Fibroblast of skin of abdomen (primary cell): ENCODE measurements at regions not wholly inside any gene's neighbourhood (a gene's known extent, or its start where the extent isn't known, plus 50 kb on each side); places are given as distances from the start of the nearest gene placed in this dataset.
"Not testable (repeated sequence)": the region's sequence is repeated elsewhere in the genome, so short reads cannot be mapped to it uniquely, and the experiment has no call there.

ENCODE experiments used
- DNase-seq: peaks from one replicate; pipeline ENCODE4 v3.0.0-alpha.2; 2013

- no peak for DNase-seq
Measured at GRCh38 chr12:84492351-84492883, 420.2 kb downstream of the SLC6A15 start.

GRCh38 chr12:84484798-84485197, 427.8 kb downstream of the SLC6A15 start:
- DNase-seq, result no peak

DNA sequence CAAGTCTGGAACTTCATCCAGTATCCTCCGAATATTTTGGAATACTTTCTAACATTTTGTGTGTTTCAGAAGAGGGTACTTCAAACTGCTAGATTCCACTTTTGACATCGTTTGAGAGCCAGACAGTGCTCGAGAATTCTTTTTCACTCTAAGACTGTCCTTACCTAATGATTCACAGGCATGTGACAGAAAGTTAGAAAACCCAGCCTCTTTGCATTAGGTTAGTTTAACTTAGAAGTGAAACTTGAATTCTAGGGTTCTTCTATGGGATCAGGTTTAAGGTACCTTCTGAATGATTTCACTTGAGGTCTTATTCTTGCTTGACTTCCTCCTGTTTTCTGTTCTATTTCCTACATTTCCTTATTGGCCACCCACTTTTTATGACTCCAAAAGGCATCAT, 431.8 kb downstream of the SLC6A15 start:
- DNase-seq, result no peak

DNA sequence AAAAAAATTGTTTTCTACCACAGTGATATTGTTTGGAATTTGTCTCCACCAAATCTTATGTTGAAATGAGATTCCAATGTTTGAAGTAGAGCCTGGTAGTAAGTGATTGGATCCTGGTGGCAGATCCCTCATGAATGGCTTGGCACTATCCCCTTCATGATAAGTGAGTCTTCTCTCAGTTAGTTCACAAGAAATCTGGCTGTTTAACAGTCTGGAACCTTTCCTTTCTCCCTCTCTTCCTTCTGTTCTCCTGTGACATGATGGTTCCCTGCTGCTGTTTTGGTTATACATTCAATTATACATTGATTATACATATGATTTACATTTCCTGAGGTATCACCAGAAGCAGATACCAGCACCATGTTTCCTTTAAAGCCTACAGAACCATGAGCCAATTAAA, 442.2 kb downstream of the SLC6A15 start:
- no peak for DNase-seq

DNA sequence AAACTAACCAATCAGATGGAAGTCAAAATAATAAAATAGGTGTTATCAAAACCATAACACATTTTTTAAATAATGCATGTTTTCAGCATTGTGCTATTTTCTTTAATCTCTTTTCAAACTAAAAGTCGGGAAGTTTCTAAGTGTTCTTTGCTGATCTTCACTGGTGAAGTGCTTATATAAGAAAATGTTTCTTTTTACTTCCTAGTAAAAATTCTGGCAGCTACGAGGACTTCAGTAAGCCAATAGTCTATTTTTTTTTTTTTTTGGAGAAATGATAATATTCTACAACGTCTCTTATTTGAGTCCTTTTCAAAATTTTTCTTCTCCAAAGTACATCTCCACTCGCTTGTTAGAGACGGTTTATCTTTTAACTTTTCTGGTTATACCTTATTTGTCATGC, 448.0 kb downstream of the SLC6A15 start:
- no peak for DNase-seq

DNA sequence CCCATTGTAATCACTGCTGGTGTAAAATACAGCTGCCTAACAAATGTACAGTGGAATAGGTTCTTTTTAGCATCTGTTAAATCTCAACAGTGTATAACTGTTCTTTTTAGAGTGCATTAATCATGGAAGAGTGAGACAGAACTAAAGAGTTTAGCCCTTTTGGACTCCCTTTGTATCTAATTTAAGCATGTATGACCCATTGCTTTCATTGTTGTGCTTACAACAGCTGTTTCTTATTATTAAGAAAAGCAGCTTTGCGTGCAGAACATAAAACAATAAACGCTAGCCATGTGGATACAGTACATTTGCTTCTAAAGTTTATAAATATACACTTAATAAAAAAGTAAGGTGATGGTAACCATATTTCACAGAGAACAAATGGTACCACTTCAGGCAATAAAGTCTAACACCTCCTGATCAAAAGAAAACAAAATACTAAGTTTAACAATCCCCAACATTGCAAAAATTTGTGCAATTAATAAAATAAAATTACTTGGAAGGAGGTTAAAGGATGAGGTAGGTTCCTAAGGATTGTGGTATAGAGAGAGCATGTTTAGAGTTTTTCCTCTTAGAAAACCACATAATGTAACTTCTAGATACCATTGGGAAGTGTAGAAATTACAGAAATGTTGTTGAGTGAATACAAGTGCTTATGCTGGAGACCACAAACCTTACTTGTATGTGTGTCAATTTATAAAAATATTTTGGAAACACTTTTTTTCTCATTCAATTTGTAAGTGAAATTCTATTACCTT, 448.7 kb downstream of the SLC6A15 start:
- peak; percentile 84 for DNase-seq

GRCh38 chr12:84455598-84455997, 457.0 kb downstream of the SLC6A15 start:
- no peak for DNase-seq

DNA sequence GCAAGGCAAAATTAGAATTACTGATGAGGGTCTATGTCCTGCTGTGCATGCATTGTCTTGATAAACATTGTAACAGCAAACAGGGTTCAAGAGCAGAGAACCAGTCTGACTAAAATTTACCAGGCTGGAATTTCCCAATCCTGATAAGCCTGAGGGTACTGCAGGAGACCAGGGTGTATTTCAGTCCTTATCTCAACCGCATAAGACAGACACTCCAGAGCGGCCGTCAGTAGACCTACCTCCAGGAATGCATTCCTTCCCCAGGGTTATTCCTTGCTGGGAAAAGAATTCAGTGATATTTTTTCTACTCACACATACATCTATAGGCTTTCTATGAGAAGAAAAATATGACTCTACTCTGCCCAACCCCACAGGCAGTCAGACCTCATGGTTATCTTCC, 466.1 kb downstream of the SLC6A15 start:
- DNase-seq, result not testable (repeated sequence)

GRCh38 chr12:84436134-84436533, 476.5 kb downstream of the SLC6A15 start:
- DNase-seq, result no peak

GRCh38 chr12:84435682-84436081, 476.9 kb downstream of the SLC6A15 start:
- no peak for DNase-seq

DNA sequence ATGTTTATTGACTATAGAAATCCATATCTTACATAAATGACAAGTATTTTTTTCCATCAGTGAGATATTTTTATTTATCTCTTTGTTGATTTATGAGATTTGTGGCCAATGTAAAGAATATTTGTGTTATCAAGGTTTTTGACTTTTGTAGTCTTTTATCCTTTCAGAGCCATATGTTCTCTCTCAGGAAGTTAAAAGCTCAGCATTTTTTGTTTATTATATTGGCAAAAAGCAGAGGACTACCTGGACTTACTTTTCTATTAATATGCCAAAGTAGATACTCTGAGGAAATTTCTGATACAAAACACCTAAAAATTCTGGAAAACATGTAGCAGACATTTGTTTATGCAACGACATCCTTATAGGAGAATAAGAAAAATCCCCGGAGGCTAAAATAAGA, 490.3 kb downstream of the SLC6A15 start:
- no peak for DNase-seq

- no peak for DNase-seq
Measured at GRCh38 chr12:84421103-84421502, 491.5 kb downstream of the SLC6A15 start.

DNA sequence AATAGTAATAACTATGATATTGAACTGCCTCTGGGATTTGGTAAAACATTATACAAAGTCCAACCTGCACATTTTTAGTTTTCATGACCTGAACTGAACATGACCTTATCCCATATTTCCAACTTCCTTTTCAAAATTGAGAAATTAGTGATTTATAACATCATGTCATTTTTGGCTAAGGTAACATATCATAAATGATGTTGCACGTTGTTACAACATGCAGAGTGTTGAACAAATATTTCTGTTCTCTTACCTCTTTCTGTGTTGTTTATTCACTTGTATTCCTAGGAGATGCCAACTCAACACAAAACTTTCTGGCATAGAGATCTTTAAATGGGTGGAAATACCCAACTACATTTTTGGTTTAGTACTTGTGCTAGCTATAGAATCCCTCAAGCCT, 496.0 kb downstream of the SLC6A15 start:
- no peak for DNase-seq

- DNase-seq, result no peak
Measured at GRCh38 chr12:84415946-84416345, 496.7 kb downstream of the SLC6A15 start.

DNA sequence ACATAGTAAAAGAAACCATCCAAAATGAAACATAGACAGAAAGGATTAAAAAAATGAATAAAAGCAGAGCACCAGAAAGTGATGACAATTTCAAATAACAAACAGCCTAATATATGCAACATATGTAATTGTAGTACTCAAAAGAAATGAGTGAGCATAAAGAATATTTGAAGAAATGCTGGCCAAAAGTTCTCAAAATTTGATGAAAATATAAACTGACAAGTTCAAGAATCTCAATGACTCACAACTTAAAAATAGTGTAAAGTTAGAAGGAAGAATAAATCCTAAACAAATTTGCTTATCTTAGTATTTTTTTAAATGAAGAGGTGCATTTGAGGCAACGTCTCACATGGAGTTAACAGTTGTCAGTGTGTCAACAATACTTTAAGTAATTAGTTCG, 498.9 kb downstream of the SLC6A15 start:
- peak; percentile 21 for DNase-seq

- peak; percentile 80 for DNase-seq
Measured at GRCh38 chr12:84412226-84412625, 500.4 kb downstream of the SLC6A15 start.

- DNase-seq, result no peak
Measured at GRCh38 chr12:84411031-84411430, 501.6 kb downstream of the SLC6A15 start.

DNA sequence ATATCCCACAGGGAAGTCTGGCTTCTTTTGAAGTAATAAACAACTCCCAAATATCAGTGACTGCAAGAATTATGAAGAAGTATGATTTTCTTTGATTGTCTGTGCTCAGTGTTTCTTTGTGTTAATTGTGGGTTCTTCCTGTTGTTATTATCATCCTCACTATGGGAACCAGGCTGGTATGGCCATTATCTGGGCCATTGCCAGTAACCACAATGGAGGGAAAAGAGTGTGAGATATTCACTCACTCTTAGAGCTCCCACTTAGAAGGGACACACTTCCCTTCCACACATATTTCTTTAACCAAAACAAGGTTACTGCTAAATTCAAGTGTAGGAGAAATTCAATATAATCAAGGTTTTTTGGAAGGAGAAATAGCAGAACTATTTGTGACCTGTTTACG, 503.7 kb downstream of the SLC6A15 start:
- peak; percentile 26 for DNase-seq

DNA sequence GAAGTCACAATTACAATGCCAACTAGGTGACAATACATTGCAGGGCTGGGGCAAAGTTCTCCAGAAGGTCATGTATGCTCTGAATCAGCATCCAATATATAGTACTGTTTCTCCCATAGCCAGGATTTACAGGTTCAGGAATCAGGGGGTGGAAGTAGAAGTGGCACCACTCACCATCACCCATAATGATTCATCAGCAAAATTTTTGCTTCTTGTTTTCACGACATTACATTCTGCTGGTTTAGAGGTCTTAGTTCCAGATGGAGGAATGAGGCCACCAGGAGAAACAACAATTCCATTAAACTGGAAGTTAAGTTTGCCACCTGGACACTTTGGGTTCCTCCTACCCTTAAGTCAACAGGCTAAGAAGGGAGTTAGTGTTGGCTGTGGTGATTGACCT, 505.9 kb downstream of the SLC6A15 start:
- DNase-seq, result not testable (repeated sequence)

- DNase-seq, result peak; percentile 51
Measured at GRCh38 chr12:84397846-84398245, 514.8 kb downstream of the SLC6A15 start.

GRCh38 chr12:84397263-84397662, 515.3 kb downstream of the SLC6A15 start:
- peak; percentile 9 for DNase-seq

DNA sequence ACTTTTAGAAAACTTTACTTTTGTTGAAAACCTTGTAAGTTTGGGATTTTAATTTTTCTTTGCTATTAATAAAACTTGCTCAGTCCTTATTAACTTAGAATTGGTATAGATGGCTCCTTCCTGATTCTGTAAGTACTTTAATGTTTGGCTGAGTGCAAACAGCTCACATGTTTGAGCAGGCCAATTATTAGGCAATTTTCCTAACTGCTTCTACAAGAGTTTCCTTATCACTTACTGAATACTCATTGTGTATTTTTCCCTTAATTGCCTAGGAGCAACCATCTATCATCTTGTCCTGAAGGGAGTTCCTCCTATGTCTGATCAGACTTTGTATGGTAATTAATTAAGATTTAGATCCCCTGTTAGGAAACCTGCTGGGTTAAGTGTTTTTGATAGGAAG, 521.4 kb downstream of the SLC6A15 start:
- DNase-seq, result not testable (repeated sequence)

- no peak for DNase-seq
Measured at GRCh38 chr12:84384384-84384783, 528.2 kb downstream of the SLC6A15 start.

- DNase-seq, result peak; percentile 77
Measured at GRCh38 chr12:84382486-84382885, 530.1 kb downstream of the SLC6A15 start.

DNA sequence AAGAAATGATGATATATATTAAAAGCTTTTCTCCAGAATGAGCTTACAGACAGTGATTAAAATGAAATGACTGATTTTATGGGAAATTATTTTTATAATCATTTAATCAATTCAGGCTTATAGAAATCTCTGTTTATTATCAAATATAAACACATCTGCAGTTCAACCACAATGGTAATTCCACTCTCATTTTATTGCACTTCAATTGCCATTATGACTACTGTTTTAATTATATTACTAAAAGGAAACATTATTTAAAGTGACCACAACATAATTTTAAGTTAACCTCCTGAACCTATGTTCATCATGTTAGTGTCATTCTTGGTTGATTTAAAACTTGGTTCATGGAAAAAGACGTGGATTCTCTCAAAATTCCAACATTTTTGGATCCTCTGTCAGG, 536.3 kb downstream of the SLC6A15 start:
- DNase-seq, result peak; percentile 4
